OCI-LY1 (cell line): ENCODE measurements at regions not wholly inside any gene's neighbourhood (a gene's known extent, or its start where the extent isn't known, plus 50 kb on each side); places are given as distances from the start of the nearest gene placed in this dataset.

ENCODE experiments used
- H2AFZ ChIP-seq: fragments of 200-600 bp; sonication (generic), shearing (Covaris generic); 2 replicates; pipeline ENCODE4 v1.6.0; 2014; ENCODE audit warnings: antibody characterized with exemption, mild to moderate bottlenecking, low read length
- H3F3A ChIP-seq: fragments of 200-600 bp; sonication (generic), shearing (Covaris generic); 2 replicates; pipeline ENCODE4 v1.6.0; 2014; ENCODE audit warnings: mild to moderate bottlenecking, antibody characterized with exemption, low read length, moderate library complexity; ENCODE audit not compliant: insufficient read depth
- H3K27ac ChIP-seq: fragments of 200-600 bp; sonication (generic); 2 replicates; pipeline ENCODE4 v1.5.1; 2014; ENCODE audit warnings: low read length, mixed run types, mild to moderate bottlenecking, low read depth; ENCODE audit not compliant: poor library complexity, severe bottlenecking
- H3K27me3 ChIP-seq: fragments of 200-600 bp; sonication (generic); 2 replicates; pipeline ENCODE4 v1.6.0; 2014; ENCODE audit warnings: antibody characterized with exemption, mild to moderate bottlenecking, low read length, moderate library complexity; ENCODE audit not compliant: insufficient read depth
- H3K36me3 ChIP-seq: fragments of 200-600 bp; sonication (generic); 2 replicates; pipeline ENCODE4 v1.6.1; 2014; ENCODE audit warnings: mild to moderate bottlenecking, antibody characterized with exemption, low read length, moderate library complexity, mixed read lengths; ENCODE audit not compliant: insufficient read depth
- H3K4me1 ChIP-seq: fragments of 200-600 bp; sonication (generic); 2 replicates; pipeline ENCODE4 v1.5.1; 2014; ENCODE audit warnings: mild to moderate bottlenecking, low read length, moderate library complexity; ENCODE audit not compliant: insufficient read depth, severe bottlenecking
- H3K4me2 ChIP-seq: fragments of 200-600 bp; sonication (generic), shearing (Covaris generic); 2 replicates; pipeline ENCODE4 v1.6.1; 2014; ENCODE audit warnings: low read length
- H3K4me3 ChIP-seq: fragments of 200-600 bp; sonication (generic); 2 replicates; pipeline ENCODE4 v1.5.1; 2014; ENCODE audit warnings: low read length, low read depth, mild to moderate bottlenecking, mixed read lengths; ENCODE audit not compliant: poor library complexity, severe bottlenecking
- H3K79me2 ChIP-seq: fragments of 200-600 bp; shearing (Covaris generic); 2 replicates; pipeline ENCODE4 v1.6.1; 2016; ENCODE audit warnings: mixed run types, low read length, mixed read lengths; ENCODE audit not compliant: insufficient read depth
- H3K9ac ChIP-seq: fragments of 200-600 bp; sonication (generic), shearing (Covaris generic); 2 replicates; pipeline ENCODE4 v1.6.1; 2014; ENCODE audit warnings: mild to moderate bottlenecking, low read length, mixed read lengths
- H3K9me2 ChIP-seq: fragments of 200-600 bp; sonication (generic), shearing (Covaris generic); 2 replicates; pipeline ENCODE4 v1.6.1; 2014; ENCODE audit warnings: low read depth, mild to moderate bottlenecking, low read length, mixed read lengths
- H3K9me3 ChIP-seq: fragments of 200-600 bp; shearing (Covaris generic); 2 replicates; pipeline ENCODE4 v1.6.1; 2014; ENCODE audit warnings: low read length, mixed read lengths
- H4K20me1 ChIP-seq: fragments of 200-600 bp; sonication (generic), shearing (Covaris generic); 2 replicates; pipeline ENCODE4 v1.6.0; 2016; ENCODE audit warnings: mild to moderate bottlenecking, low read length; ENCODE audit not compliant: insufficient read depth
- EZH2 ChIP-seq: fragments of 200-600 bp; sonication (generic), shearing (Covaris generic); IDR thresholded peaks from 2 replicates; pipeline ENCODE4 v1.8.0; 2017; ENCODE audit warnings: borderline replicate concordance, mixed run types, mild to moderate bottlenecking, antibody characterized with exemption, low read length, moderate library complexity, mixed read lengths
- TF ChIP-seq, protein P1 (sequence below): fragments of 200-600 bp; sonication (generic), shearing (Covaris generic); IDR thresholded peaks from 2 replicates; pipeline ENCODE4 v1.5.1; 2017; ENCODE audit warnings: mild to moderate bottlenecking, antibody characterized with exemption, low read length, moderate library complexity, mixed read lengths

DNA sequence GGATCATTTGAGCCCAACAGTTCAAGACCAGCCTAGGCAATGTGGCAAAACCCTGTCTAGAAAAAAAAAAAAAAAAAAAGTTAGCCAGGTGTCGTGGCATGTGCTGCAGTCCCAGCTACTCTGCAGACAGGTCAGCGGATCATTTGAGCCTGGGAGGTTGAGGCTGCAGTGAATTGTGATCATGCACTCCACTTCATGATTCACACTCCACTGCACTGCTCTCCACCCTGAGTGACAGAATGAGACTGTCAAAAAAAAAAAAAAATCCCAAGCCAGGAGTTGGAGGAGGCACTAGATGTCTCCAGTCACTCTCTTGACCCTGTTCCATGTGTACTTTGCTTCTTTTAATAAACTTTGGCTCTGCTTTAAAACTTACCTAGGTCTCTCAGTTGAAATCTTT lies 51.0 kb upstream of the OLFM3 start:
- Histone ChIP-seq H3F3A (no peaks in the 10 kb centered on the region), H3K4me2 (no peak overlapping the region), H3K27ac (no peak overlapping the region), H3K9ac (no peak overlapping the region), H3K9me2 (no peaks in the 10 kb centered on the region), H3K36me3 (no peaks in the 10 kb centered on the region), H3K27me3 (no peaks in the 10 kb centered on the region), H2AFZ (no peak overlapping the region), H3K4me1 (no peaks in the 10 kb centered on the region), H3K4me3 (no peak overlapping the region), H3K9me3 (no peaks in the 10 kb centered on the region), H3K79me2 (no peaks in the 10 kb centered on the region), H4K20me1 (no peaks in the 10 kb centered on the region)
- TF ChIP-seq, protein P1, sequence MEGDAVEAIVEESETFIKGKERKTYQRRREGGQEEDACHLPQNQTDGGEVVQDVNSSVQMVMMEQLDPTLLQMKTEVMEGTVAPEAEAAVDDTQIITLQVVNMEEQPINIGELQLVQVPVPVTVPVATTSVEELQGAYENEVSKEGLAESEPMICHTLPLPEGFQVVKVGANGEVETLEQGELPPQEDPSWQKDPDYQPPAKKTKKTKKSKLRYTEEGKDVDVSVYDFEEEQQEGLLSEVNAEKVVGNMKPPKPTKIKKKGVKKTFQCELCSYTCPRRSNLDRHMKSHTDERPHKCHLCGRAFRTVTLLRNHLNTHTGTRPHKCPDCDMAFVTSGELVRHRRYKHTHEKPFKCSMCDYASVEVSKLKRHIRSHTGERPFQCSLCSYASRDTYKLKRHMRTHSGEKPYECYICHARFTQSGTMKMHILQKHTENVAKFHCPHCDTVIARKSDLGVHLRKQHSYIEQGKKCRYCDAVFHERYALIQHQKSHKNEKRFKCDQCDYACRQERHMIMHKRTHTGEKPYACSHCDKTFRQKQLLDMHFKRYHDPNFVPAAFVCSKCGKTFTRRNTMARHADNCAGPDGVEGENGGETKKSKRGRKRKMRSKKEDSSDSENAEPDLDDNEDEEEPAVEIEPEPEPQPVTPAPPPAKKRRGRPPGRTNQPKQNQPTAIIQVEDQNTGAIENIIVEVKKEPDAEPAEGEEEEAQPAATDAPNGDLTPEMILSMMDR: no peak
- no peak for TF ChIP-seq EZH2
